Liver (tissue), 8 donors: ENCODE measurements at regions not wholly inside any gene's neighbourhood (a gene's known extent, or its start where the extent isn't known, plus 50 kb on each side); places are given as distances from the start of the nearest gene placed in this dataset.

Source experiments
- DNase-seq: peaks from one replicate; pipeline ENCODE4 v3.0.0-alpha.2; 2017; ENCODE audit warnings: low spot score
- H3K27ac ChIP-seq, 2 donors: one replicate each; pipeline ENCODE4 v1.7.0; 2013; ENCODE audit warnings: inconsistent platforms in 2 of 2, low read length in 2 of 2, control low read depth in 1 of 2, low read depth in 1 of 2, mild to moderate bottlenecking in 1 of 2
- H3K27me3 ChIP-seq, 4 donors: one replicate each; pipeline versions ENCODE4 v1.6.1 to v1.7.0; 2013; ENCODE audit warnings: low read length in 3 of 4, inconsistent platforms in 1 of 4, mild to moderate bottlenecking in 1 of 4, moderate library complexity in 1 of 4; ENCODE audit not compliant: control insufficient read depth in 4 of 4, insufficient read depth in 4 of 4
- H3K36me3 ChIP-seq, 4 donors: one replicate each; pipeline versions ENCODE4 v1.6.1 to v1.7.0; 2013; ENCODE audit warnings: low read length in 3 of 4, mild to moderate bottlenecking in 3 of 4, low read depth in 1 of 4, moderate library complexity in 1 of 4; ENCODE audit not compliant: control insufficient read depth in 4 of 4, insufficient read depth in 3 of 4
- H3K4me1 ChIP-seq, 4 donors: one replicate each; pipeline versions ENCODE4 v1.6.1 to v1.7.0; 2013; ENCODE audit warnings: low read length in 3 of 4, mild to moderate bottlenecking in 3 of 4, moderate library complexity in 1 of 4; ENCODE audit not compliant: control insufficient read depth in 4 of 4, insufficient read depth in 4 of 4
- H3K4me3 ChIP-seq, 3 donors: one replicate each; pipeline versions ENCODE4 v1.6.1 to v1.7.0; 2013; ENCODE audit warnings: low read length in 3 of 3, control low read depth in 1 of 3, low read depth in 1 of 3, mild to moderate bottlenecking in 1 of 3
- H3K9ac ChIP-seq, 2 donors: one replicate each; pipeline ENCODE4 v1.7.0; 2013; ENCODE audit warnings: low read length in 2 of 2, mild to moderate bottlenecking in 2 of 2, moderate library complexity in 2 of 2, control low read depth in 1 of 2, low read depth in 1 of 2
- H3K9me3 ChIP-seq, 4 donors: one replicate each; pipeline versions ENCODE4 v1.6.1 to v1.7.0; 2013; ENCODE audit warnings: low read length in 3 of 4; ENCODE audit not compliant: control insufficient read depth in 4 of 4
- ATF3 ChIP-seq: IDR thresholded peaks from 2 replicates; pipeline ENCODE4 v1.6.1; 2016; ENCODE audit warnings: antibody characterized with exemption
- CTCF ChIP-seq: fragments of 150-350 bp; IDR thresholded peaks from 2 replicates; pipeline ENCODE4 v1.5.1; 2017; ENCODE audit warnings: improper control_type of control experiment, low read depth, low read length; ENCODE audit not compliant: missing input control
- EGR1 ChIP-seq, 2 donors: IDR thresholded peaks; 2 replicates each; pipeline ENCODE4 v1.6.1; 2016 to 2018; ENCODE audit warnings: antibody characterized with exemption in 2 of 2, low read depth in 2 of 2
- FOXA1 ChIP-seq: IDR thresholded peaks from 2 replicates; pipeline ENCODE4 v1.6.1; 2016; ENCODE audit warnings: antibody characterized with exemption
- FOXA2 ChIP-seq: IDR thresholded peaks from 2 replicates; pipeline ENCODE4 v1.6.1; 2016; ENCODE audit warnings: antibody characterized with exemption
- GABPA ChIP-seq, 2 donors: IDR thresholded peaks in 1 of 2; conservative IDR thresholded peaks in 1 of 2; 2 replicates each; pipeline ENCODE4 v1.6.1; 2016; ENCODE audit warnings: antibody characterized with exemption in 2 of 2, mild to moderate bottlenecking in 1 of 2, moderate library complexity in 1 of 2
- HNF4A ChIP-seq, 2 donors: conservative IDR thresholded peaks; 2 replicates each; pipeline ENCODE4 v1.6.1; 2016; ENCODE audit warnings: antibody characterized with exemption in 2 of 2, mild to moderate bottlenecking in 2 of 2
- HNF4G ChIP-seq: IDR thresholded peaks from 2 replicates; pipeline ENCODE4 v1.6.1; 2016; ENCODE audit warnings: antibody characterized with exemption
- JUND ChIP-seq, 2 donors: IDR thresholded peaks; 2 replicates each; pipeline ENCODE4 v1.6.1; 2016; ENCODE audit warnings: antibody characterized with exemption in 2 of 2
- MAX ChIP-seq: IDR thresholded peaks from 2 replicates; pipeline ENCODE4 v1.6.1; 2016; ENCODE audit warnings: antibody characterized with exemption
- NR2F2 ChIP-seq: IDR thresholded peaks from 2 replicates; pipeline ENCODE4 v1.6.1; 2016; ENCODE audit warnings: antibody characterized with exemption
- RAD21 ChIP-seq, 2 donors: IDR thresholded peaks; 2 replicates each; pipeline ENCODE4 v1.6.1; 2016; ENCODE audit warnings: antibody characterized with exemption in 2 of 2, mild to moderate bottlenecking in 2 of 2
- REST ChIP-seq: IDR thresholded peaks from 2 replicates; pipeline ENCODE4 v1.6.1; 2016; ENCODE audit warnings: antibody characterized with exemption, mild to moderate bottlenecking
- RXRA ChIP-seq, 2 donors: IDR thresholded peaks; 2 replicates each; pipeline ENCODE4 v1.6.1; 2017 to 2018; ENCODE audit warnings: antibody characterized with exemption in 2 of 2, mild to moderate bottlenecking in 1 of 2
- SP1 ChIP-seq: IDR thresholded peaks from 2 replicates; pipeline ENCODE4 v1.6.1; 2018; ENCODE audit warnings: antibody characterized with exemption, mild to moderate bottlenecking
- TAF1 ChIP-seq: conservative IDR thresholded peaks from 2 replicates; pipeline ENCODE4 v1.6.1; 2016; ENCODE audit warnings: antibody characterized with exemption, mild to moderate bottlenecking
- YY1 ChIP-seq: IDR thresholded peaks from 2 replicates; pipeline ENCODE4 v1.6.1; 2016; ENCODE audit warnings: antibody characterized with exemption, mild to moderate bottlenecking
- ZBTB33 ChIP-seq: IDR thresholded peaks from 2 replicates; pipeline ENCODE4 v1.6.1; 2016; ENCODE audit warnings: antibody characterized with exemption
- WGBS: extraction: QIAGEN DNeasy Blood & Tissue Kit; methylation state at CpG from one replicate; pipeline ENCODE4 v1.1.7; 2013; 5-methylcytosine and 5-hydroxymethylcytosine counted together
- donor health status: healthy.
- donor health status: healthy.
- donor health status: healthy.
- donor health status: healthy.
- donor health status: healthy.

GRCh38 chr14:101439023-101439422, 122.3 kb upstream of the DIO3 start:
- no peaks in the 10 kb centered on the region for H3K9me3 ChIP-seq
- no peak overlapping the region for H3K27ac ChIP-seq
- DNase-seq: no peak
- no peaks in the 10 kb centered on the region for H3K4me1 ChIP-seq
- no peak overlapping the region for H3K4me3 ChIP-seq
- H3K9ac ChIP-seq: no peak overlapping the region
- no peak for TF ChIP-seq SP1
- no peak for TF ChIP-seq RXRA (IDR thresholded peaks at IDR 0.05)
- TF ChIP-seq ATF3: no peak
- TF ChIP-seq FOXA2: no peak
- TF ChIP-seq JUND (IDR thresholded peaks at IDR 0.05): no peak
- no peak for TF ChIP-seq HNF4G
- no peak for TF ChIP-seq YY1
- no peak for TF ChIP-seq NR2F2
- TF ChIP-seq TAF1: no peak
- no peak for TF ChIP-seq FOXA1
- no peak for TF ChIP-seq GABPA (IDR thresholded peaks at IDR 0.05 in 1 of 2, conservative IDR thresholded peaks at IDR 0.05 in 1 of 2)
- TF ChIP-seq ZBTB33: no peak
- no peak for TF ChIP-seq RAD21 (IDR thresholded peaks at IDR 0.05)
- no peak for TF ChIP-seq EGR1 (IDR thresholded peaks at IDR 0.05; ENCODE audit: low read depth in 2 of 2)
- no peak for TF ChIP-seq REST
- TF ChIP-seq MAX: no peak
- TF ChIP-seq CTCF: no peak
- TF ChIP-seq HNF4A (conservative IDR thresholded peaks at IDR 0.05): no peak
- 76% methylated on average over 3 of the region's 3 CpGs for WGBS
- H3K27me3 ChIP-seq: peaks cover 0 to 2% (median 0%) of the 10 kb centered on the region in 4 donors
- no peaks in the 10 kb centered on the region for H3K36me3 ChIP-seq

GRCh38 chr14:101440496-101440895, 120.8 kb upstream of the DIO3 start:
- Histone ChIP-seq H3K36me3 (no peaks in the 10 kb centered on the region), H3K9me3 (no peaks in the 10 kb centered on the region), H3K27me3 (peaks cover 0 to 2% (median 0%) of the 10 kb centered on the region in 4 donors), H3K4me3 (no peak overlapping the region), H3K27ac (no peak overlapping the region), H3K4me1 (no peaks in the 10 kb centered on the region), H3K9ac (no peak overlapping the region)
- no peak for DNase-seq
- 76% methylated on average over 6 of the region's 6 CpGs for WGBS
- TF ChIP-seq TAF1 (no peak), ATF3 (no peak), NR2F2 (peak; percentile 43)
